SHP77 treated with DMSO at 0.1 percent for 48 hours (cell line): ENCODE measurements at regions not wholly inside any gene's neighbourhood (a gene's known extent, or its start where the extent isn't known, plus 50 kb on each side); places are given as distances from the start of the nearest gene placed in this dataset.
"Not testable (repeated sequence)": the region's sequence is repeated elsewhere in the genome, so short reads cannot be mapped to it uniquely, and the experiment has no call there.

Source experiments
- DNase-seq: peaks from one replicate; lab custom pipeline; 2025; lab: John Stamatoyannopoulos, UW

DNA sequence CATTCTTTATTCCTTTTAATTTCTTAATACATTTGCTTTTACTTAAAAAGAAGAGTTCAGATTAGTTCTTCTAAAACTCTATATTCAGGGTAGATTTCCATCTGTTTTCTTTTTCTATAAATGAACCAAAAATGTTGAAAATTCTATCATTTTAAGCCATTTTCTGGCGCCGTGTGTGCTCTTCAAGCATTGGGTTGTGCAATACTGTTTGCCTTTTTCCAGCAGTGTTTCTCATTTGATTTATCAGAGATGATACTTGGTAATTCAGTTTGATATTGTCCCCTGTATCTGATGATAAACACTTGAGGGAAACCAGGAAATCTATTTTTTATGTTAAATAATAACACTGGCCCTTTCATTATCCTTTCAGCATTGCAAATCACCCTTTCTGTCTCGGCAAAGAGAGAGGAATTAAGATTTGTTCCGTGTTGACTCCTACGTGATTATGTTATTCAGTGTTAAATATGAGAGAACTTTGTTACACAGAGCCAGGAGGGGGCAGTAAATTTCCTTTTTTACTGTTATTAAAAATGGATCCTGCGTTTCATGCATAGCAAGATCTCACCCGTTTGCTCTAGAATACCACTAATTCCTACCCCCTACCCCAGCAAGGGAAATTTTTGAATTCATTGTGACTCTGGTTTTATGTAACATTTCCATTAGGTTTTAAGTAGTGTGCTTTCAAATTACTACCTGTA is 606.9 kb upstream of the RBFOX1 start:
- no peak for DNase-seq

GRCh38 chr16:6725206-6725605 is 607.4 kb upstream of the RBFOX1 start:
- not testable (repeated sequence) for DNase-seq

- DNase-seq = no peak
Observed at GRCh38 chr16:6722786-6723185, 609.9 kb upstream of the RBFOX1 start.

- no peak for DNase-seq
Observed at GRCh38 chr16:6714510-6714909, 618.1 kb upstream of the RBFOX1 start.

DNA sequence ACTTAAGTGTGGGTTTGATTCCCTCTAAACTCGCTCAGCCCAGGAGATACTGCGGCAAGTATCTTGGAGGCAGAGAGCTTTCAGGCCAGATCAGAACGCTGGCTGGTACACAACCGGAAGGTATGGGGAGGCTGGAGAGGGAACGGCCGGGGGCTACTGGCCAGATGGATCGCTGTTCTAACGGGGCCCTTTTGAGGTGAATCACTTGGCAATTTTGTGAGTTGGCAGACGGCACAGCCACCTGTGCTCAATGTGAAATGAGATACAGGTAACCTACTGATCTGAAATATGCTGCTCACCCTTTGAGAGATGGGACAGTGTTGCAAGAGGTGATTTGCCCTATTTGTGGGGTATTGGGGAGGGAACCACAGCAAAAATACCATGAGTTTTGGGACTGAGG is 622.9 kb upstream of the RBFOX1 start:
- no peak for DNase-seq

DNA sequence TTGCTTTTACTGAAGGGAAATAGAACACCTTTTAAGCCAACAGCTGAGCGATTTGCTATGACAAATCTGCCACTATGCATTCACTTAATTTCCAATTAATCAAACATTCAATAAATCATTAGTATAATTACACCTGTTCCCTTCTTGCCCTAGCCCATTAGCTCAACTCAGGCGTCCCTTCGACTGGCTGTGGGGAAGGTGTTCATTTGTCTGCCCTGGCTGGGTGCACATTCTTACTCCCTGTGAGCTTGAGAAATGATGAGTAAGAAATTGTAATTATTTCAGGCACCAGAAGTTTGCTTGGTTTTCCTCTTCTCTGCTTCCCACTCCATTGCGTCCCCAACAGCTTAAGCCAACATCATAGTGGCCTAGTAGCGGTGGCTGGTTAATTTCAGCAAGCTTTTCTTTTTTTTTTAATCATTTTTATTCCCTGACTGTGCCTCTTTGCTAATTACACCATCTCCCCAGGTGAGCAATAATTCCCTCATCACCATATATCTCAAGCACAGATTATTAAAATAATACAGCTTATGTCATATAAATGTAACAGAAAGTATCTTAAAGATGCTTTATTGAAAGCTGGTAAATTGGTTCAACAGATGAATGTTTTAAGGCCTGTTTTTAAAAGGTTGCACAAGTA is 623.9 kb upstream of the RBFOX1 start:
- DNase-seq = no peak

DNA sequence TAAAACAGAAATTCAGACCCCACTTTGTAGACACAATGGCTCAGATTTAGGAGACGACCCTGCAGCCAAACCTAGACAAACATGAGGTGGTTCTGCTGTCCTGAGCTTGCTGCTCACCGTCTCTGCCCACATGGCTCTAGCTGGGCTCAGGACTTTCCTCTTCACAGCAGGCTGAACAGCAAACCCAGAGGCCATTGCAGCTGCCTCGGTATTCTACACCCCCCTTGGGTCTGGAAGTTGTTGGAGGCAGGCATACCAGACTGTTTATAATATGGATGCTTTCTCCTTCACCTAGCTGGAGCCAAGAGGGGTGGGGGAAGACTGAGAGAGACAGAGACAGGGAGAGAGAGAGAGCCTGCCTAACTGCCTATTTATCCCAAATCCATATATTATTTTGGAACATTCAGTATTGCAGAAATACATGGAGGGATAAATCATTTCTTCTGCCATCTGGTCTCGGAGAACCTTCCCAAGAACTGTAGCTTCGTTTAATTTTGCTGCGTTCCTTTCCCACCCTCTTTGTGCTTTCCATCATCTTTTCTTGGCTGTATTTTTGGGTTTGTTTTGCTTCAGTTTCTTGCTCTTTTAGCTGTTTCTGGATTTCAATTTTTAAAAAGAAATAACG is 628.2 kb upstream of the RBFOX1 start:
- no peak for DNase-seq

- no peak for DNase-seq
Observed at GRCh38 chr16:6701096-6701495, 631.5 kb upstream of the RBFOX1 start.

DNA sequence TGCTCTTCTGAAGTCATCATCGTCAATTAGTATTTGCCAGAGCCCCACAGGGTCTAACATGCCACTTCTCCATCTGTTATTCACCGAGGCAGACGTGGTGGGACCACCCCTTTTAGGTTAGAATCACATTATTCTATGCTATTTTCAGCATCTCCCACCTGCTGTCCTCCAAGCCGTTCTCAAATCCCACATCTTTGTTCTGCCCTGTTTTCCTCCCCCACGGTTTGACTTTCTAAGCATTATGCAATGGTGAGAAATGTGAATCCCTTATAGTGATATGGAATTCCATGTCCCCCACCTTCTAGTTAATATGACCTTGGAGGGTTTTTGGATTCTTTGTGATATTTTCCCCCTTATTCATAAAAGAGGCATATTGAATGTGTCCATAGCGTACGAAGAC is 634.1 kb upstream of the RBFOX1 start:
- no peak for DNase-seq

GRCh38 chr16:6695666-6696065 is 637.0 kb upstream of the RBFOX1 start:
- DNase-seq = no peak

- DNase-seq = no peak
Observed at GRCh38 chr16:6694636-6695035, 638.0 kb upstream of the RBFOX1 start.

DNA sequence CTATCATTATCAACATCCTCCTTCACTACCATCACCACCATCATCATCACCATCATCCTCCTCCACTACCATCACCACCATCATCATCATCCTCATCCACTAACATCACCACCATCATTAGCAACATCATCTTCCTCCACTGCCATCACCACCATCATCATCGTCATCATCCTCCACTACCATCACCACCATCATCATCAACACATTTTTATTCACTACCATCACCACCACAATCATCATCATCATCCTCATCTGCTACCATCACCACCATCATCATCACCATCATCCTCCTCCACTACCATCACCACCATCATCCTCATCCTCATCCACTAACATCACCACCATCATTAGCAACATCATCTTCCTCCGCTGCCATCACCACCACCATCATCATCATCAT is 639.2 kb upstream of the RBFOX1 start:
- DNase-seq = not testable (repeated sequence)

GRCh38 chr16:6692874-6693273 is 639.8 kb upstream of the RBFOX1 start:
- no peak for DNase-seq

DNA sequence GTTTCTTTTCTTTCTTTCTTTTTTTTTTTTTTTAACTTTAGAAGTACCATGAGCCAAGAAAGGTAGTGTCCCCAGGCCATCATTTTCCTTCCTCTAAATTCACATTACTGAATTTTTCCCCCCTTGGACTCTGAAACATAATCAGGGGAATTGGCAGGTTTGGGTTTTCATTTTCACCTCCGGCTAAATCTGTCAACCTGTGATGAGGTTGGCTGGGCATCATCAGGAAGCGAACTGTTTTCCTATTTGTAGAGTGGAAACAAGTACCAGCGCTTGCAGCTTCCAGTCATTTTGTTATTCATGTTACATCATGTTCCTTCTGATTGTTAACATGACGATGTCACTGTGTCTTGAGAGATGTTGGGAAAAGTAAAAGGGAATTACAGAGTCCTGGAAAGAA is 641.9 kb upstream of the RBFOX1 start:
- DNase-seq = no peak

DNA sequence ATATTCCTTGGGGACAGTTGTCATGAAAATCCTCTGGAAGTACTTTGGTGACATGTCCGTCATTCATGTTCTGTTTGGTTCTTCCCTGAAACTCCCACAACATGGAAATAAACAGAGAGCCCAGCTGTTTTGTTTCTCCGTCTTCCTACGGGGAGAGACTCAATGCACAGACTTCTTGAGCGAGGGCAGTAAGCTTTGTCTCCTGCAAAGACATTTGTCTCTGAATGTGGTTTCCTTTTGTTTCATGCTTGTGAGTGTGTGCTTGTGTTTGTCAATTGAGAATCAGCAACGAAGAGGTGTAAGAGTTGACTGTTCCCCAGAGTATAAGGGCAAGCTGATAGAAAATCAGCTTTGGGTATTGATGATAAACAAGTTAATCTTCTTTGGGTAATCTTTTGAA is 643.0 kb upstream of the RBFOX1 start:
- no peak for DNase-seq

- no peak for DNase-seq
Observed at GRCh38 chr16:6687593-6687992, 645.1 kb upstream of the RBFOX1 start.

DNA sequence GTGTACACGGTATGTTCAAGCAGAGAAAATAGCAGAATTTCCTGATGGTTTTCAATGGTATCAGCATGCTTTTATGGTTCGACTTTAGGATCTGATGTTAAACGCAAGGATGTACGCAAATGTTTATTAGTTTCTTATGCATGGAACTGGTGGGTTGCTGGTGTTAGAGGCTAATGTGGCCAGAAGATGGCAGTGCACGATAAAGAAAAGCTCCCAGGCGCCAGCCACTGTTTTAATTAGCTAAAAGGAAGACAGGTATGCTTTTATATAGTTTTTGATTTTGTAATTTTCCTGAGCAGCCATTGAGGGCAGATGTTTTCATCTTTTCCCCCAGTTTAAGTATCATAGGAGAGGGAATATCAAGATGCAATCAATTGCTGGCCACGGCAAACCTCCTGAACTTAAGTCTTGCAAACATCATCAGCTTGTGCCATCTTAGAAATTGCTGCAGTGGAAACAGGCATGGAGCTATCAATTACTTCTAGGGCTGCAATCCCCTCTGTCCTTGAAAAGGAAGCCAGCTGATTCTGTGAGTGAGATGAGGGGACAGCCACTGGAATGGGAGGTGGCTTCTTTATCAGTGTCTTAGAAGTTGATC is 648.5 kb upstream of the RBFOX1 start:
- DNase-seq = no peak

GRCh38 chr16:6682142-6682811 is 650.4 kb upstream of the RBFOX1 start:
- DNase-seq = no peak

DNA sequence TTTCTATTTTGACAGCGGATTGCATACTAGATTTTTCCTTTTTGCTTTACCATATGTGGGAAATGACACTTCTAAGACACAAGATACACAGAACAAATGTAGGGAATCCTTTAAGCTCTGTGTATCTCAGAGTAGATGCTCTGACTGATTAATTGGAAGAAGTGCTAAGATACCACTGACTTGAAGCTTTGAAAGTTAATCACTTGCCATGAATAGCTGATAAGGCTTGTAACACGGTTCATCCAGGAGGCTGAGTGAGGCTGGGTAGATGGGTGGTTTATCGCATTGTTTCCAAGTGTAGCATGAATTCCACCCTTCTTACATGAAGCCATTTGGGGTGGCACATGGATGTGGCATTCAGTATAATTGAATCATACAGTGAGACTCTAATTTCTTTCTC is 654.1 kb upstream of the RBFOX1 start:
- DNase-seq = no peak

DNA sequence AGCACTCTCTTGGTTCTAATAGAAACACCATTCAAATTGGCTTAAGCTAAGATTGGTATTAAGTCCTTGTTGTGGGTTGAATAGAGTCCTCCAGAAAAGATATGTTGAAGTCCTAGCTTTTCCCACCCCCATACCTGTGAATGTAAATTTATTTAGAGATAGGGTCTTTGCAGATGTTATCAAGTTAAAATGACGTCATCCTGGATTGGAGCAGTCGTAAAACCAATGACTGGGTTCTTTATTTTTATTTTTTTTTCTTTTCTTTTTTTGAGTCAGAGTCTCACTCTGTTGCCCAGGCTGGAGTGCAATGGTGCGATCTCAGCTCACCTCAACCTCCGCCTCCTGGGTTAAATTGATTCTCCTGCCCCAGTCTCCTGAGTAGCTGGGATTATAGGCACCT is 658.6 kb upstream of the RBFOX1 start:
- DNase-seq = no peak

DNA sequence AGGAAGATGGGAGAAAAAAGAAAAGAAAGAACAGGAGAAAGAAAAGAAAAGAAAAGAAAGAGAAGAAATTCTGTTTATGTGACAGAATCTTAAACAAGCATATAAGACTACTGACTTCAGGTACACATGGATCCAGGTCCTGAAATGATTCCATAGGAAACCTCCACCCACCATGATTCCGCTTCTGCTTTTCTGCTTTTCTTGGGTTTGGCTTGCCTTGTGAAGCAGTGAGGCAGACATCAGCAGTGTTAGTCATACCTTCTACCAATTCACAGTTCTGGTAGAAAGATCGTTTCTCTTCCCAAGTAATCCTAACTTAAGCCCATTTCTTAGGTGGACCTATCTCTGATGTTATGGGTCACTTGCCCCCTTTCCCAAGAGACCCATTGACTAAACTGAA is 660.1 kb upstream of the RBFOX1 start:
- DNase-seq = no peak

DNA sequence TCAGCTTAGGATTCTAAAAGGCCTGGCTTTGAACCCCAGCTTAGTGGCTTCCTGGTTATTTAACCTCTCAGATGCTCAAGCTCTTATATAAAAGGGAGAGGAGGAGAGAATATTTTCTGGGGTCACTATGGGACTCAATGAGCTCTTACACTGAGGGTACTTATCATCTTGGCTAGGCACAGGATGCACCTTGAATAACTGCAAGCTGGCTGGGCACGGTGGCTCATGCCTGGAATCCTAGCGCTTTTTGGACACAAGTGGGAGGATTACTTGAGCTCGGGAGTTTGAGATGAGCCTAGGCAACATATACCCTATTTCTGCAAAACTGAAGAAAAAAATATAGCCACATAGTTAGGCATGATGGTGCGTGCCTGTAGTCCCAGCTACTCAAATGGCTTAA is 665.3 kb upstream of the RBFOX1 start:
- DNase-seq = no peak

DNA sequence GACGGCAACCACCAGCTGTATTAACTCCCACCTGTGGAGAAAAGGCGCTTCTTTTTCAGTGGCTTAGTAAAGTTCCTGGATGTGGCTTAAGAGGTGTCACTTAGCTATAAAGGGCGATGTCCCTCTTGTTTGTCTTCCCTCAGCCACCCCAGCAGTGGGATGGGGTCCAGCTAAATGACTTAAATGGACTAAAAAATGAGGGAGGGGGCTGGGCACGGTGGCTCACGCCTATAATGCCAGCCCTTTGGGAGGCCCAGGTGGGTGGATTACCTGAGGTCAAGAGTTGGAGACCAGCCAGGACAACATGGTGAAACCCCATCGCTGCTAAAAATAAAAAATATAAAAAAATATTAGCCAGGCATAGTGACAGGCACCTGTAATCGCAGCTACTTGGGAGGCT is 667.5 kb upstream of the RBFOX1 start:
- no peak for DNase-seq
